GM18868 (cell line): ENCODE measurements at regions not wholly inside any gene's neighbourhood (a gene's known extent, or its start where the extent isn't known, plus 50 kb on each side); places are given as distances from the start of the nearest gene placed in this dataset.
"Not testable (repeated sequence)": the region's sequence is repeated elsewhere in the genome, so short reads cannot be mapped to it uniquely, and the experiment has no call there.

Source experiments
- ATAC-seq: cut with Tn5 transposase; IDR thresholded peaks from one replicate; pipeline ENCODE4 v1.9.1; 2021; ENCODE audit warnings: mild to moderate bottlenecking, moderate library complexity; ENCODE audit not compliant: unreplicated experiment

DNA sequence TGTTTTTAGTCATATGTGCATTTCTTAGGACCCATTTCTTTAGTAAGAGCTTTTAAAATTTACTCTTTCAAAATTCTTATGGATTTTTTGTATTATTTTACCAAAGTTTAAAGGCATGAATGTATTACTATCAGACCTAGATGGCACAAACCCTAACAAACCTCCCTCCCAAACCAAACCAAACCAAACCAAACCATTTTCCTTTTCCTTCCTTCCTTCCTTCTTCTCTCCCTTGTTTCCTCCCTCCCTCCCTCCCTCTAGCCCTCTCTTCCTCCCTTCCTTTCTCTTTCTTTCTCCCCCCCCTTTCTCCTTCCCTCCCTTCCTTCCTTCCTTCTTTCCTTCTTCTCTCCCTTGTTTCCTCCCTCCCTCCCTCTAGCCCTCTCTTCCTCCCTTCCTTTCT is 1001.8 kb upstream of the CITED2 start:
- ATAC-seq, result no peak

DNA sequence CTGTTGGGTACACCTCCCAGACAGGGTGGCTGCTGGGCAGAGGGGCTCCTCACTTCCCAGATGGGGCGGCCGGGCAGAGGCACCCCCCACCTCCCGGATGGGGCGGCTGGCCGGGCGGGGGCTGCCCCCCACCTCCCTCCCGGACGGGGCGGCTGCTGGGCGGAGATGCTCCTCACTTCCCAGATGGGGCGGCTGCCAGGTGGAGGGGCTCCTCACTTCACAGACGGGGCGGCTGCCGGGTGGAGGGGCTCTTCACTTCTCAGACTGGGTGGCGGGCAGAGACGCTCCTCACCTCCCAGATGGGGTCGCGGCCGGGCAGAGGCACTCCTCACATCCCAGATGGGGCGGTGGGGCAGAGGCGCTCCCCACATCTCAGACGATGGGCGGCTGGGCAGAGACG is 999.3 kb upstream of the CITED2 start:
- not testable (repeated sequence) for ATAC-seq

DNA sequence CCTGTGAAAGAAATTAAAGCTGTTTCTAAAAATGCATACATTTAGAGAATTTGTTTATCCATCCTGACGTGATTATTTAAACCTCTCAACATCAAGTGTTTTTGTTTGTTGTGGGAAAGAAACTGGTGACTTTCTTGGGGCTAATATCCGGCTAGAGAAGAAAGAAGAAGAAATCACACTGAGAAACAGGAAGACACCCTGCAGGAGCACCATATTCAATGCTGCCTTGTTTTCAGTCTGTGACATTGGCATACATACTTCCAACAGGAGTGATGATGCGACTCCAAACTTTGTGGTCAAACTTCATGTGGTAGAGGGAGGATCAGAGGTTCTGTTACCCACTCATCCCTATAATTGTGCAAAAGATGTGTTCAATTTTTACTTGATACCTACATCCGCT is 997.6 kb upstream of the CITED2 start:
- no peak for ATAC-seq

DNA sequence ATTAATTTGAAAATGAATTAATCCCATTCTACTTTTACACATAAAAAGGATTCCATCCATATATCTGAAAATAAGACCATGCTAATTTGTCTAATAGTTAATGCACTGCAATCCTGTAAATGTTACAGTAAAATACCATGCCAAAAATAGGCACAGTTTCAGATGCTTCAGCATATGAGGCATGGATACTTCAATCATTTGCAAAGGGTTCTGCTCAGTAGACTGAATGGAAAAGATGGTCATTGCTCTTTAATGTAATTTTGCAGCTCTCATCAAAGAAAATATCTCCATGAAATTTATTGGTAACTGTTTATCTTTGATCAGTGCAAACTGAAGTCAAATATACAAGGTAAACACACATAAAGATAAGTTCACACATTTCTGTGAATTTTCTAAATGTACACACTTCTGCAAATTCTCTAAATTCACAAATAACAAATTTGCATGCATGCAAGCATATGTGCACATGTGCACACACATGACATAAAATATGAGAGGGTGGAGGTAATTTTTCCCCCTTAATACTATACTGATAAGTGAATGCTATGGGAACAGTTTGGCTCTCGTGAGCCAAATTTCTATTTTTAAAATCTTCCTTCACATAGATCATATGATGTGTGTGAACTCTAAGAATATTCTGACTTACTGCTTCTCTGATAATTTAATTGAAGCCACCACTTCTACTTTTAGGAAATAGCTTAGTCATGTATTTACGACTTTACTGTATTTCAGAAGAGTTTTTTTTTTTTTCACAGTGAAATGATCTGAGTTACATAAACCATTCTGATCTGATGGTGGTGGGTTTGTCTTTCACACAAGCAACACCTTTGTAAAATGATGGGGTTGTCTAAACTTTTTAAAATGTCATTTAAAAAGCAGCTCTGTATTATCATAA is 996.8 kb upstream of the CITED2 start:
- ATAC-seq, result no peak

DNA sequence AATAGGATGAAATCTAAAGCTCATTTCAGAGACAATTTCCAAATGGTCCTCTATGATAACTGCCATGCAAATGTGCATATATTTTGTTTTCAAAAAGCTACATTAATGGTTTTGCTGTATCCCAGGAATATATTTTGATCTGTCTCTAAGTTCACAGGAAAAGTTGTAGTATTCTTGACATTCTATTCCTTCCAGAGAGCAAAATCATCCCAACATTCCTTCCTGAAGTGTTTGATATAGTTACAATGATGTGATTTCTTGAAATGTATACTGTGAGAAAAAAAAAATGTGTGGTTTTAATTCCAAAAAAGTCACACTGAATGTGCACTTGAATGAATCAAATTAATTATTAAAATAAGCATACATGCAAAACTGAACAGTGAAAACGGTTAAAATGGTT is 996.0 kb upstream of the CITED2 start:
- no peak for ATAC-seq

DNA sequence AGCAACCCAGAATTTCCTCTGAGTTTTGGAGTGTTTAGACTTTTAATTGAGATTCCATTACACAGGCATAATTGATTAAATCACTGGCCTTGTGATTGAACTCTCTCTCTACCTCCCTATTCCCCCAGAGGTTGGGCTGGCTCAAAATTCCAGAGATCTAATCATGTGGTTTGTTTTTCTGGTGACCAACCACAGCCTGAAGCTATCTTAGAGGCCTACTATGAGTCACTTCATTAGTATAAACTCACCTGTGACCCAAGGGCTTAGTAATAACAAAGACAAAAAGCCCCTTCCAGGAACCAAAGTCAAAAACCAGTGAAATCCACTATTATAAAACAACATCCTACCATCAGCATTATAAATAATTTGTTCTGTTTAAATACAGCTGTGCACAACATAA is 992.5 kb upstream of the CITED2 start:
- no peak for ATAC-seq

DNA sequence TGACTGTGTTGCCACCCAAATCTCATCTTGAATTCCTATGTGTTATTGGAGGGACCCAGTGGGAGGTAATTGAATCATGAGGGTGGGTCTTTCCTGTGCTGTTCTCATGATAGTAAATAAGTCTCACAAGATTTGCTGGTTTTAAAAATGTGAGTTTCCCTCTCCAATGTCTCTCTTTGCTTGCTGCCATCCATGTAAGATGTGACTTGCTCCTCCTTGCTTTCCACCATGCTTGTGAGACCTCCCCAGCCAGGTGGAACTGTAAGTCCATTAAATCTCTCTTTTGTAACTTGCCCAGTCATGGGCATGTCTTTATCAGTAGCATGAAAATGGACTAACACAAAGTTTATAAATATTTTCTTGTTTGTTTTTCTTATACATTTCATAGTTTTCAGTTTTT is 990.5 kb upstream of the CITED2 start:
- no peak for ATAC-seq

DNA sequence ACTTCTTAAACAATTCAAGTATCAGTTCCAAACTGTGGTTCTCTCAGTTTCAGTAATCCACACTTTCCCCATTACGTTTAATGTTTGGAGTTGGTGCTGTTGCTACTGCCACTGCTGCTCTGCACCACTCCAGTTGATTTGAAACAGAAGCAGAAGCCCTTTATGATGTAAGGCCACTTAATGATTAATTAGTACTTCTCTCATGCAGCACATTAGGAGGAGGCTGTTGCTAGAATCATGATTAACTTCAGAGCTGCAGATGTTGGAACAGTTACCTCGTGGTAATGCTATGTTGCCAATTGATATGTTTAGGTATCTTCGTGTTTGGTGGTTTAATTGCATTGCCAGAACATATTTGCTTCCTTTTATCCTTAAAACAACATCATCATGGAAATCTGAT is 986.2 kb upstream of the CITED2 start:
- no peak for ATAC-seq

DNA sequence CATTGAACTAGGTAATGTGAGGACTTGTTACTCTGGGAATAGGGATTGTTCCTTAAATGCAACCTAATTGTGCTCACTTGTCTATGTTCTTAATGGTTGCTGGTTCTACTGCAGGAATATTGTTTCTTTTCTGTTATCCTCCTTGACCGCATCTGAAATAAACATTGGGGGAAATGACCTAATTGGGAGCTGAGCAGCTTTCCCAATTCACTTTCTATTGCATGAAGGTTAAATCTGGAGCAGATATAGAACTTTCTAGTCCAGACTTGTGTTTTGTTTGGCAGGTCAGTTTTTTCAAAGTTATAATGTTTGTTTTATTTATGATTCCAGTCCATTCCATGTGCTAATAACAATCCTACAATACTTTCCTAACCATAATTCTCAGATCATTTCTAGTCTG is 981.0 kb upstream of the CITED2 start:
- ATAC-seq, result no peak

DNA sequence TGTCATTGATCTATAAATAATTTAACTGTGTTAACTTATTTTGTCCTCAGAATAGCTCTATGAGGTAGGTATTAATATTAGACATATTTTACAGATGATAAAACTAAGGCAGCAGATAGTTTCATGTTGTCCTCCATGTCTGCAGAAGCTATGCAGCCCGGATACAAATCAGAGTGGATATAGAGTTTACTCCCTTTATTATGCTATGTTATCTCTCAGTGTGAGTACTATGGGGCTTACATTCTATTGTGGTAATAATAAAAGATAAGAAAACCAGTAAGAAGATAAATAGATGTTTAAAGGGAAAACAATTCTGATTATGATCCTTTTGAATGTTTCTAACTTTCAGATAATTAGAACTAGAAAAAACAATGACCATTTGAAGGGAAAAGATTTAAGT is 979.8 kb upstream of the CITED2 start:
- no peak for ATAC-seq

DNA sequence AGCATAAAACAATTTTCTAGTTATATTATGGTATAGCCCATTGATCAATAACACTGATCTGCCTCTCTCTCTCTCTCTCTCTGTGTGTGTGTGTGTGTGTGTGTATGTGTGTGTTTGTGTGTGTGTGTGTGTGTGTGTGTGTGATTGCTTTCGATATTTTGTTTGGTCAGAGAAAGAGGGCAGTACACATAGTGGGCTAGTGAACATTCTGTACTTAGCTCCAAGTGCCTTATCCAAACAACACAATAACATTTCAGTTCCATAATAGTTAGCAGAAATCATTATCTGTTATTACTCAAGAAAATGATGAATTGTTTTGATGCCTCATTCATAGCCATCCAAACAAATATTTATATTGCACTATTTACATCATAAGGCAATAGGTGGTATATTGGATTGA is 979.1 kb upstream of the CITED2 start:
- ATAC-seq, result no peak

DNA sequence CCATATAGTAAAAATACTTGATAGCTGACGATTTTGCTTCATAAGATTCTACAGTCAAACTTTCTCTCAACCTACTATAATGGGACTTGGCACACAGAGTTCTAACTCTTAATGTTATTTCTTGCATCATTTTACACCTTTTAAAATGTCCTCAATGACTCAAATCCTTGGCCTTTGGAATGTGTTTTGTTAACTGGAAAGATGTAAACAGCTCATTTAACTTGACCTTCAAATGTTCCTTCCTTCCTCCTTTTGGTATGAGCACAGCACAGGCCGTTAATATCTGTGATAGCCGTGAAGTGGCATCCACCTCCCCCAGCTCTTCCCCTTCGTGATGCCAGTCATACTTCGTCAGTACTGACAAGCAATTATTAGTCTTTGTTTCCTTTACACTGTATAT is 972.0 kb upstream of the CITED2 start:
- ATAC-seq, result no peak

DNA sequence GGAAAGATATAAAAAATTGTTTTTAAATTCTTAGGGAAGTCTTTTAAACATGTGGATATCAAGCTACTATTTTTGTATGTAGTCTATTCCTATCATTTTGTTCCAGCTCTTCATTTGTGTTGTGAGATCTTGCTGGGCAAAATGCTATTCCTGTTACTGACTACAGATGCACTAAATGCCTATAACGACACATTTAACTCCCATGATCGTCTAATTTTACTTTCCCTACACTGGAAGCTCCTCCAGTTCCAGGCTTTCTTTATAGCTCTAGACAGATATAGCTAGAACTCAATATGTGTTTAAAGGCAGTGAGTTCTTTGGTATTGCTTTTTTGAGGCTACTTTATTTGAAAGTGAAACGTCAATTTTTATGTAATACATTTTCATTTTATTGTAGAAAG is 971.5 kb upstream of the CITED2 start:
- ATAC-seq, result no peak

DNA sequence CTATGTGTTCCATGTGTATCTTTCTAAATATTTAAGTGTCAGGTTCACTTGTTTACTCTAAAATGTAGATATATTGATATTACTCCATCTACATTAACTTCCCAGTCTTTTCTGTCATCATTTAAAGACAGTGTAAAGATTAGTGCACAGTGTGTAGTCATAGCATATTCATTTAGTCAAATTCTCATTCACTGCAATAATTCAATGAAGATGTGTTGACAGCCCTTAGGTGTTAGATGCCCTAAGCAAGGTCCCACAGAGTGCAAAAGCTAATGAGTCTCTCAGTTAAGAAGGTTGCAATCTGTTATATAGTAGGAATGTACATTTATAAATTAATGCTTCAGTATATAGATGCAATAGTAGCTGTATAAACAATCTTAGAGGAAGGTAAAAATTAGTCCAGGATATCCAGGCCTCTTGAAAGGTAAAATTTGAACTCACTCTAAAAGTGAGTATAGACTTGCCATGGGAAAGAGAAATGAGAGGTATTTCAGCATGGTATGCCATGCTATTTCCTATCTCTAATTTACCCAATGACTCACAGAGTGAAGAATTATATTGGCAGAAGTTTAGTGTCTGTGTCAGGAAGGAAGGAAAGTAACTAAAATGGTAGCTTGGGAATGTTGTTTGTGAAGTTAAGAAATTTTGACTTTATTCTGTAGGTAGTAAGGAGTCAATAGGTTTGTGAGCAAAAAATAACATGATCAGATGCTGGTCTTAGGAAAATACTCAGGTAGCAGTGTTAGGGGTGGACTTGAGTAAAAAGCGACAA is 969.9 kb upstream of the CITED2 start:
- ATAC-seq, result no peak

DNA sequence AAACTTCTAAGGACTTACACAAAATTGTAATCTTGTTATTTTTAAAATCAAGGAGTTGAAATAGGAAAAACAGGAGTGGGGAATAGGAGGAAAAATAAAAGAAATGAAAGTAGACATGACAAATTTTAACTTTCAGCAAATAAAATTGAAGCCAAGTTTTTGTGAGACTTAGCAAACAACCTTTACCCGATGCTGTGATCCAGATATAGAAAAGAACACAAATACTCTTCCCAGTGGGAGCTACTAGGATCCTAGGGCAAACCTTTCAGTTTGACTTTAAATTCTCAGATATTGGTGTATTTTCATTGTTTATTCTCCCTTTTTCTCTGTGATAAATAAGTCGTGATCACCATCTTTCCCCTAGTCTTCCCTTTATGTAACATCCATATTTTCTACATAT is 968.7 kb upstream of the CITED2 start:
- no peak for ATAC-seq

DNA sequence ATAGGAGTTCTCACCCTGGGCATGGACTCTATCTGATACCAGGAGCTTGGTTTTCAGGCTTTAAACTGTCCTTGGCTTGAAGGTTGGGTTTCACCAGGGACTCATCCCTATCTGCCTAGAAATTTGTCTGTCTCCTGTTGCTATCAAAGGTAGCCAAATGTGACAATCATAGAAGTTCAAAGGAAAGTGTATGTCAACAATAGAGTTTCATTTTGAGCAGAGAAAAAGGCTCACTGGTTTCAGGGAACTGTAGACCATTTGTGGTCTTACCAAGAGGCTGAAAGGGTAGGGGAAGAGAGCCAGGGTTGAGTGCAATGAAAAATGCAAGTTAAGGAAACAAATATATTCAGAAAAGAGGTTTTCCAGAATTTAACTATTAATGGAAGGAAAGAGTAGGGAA is 966.8 kb upstream of the CITED2 start:
- peak; percentile 52 for ATAC-seq

DNA sequence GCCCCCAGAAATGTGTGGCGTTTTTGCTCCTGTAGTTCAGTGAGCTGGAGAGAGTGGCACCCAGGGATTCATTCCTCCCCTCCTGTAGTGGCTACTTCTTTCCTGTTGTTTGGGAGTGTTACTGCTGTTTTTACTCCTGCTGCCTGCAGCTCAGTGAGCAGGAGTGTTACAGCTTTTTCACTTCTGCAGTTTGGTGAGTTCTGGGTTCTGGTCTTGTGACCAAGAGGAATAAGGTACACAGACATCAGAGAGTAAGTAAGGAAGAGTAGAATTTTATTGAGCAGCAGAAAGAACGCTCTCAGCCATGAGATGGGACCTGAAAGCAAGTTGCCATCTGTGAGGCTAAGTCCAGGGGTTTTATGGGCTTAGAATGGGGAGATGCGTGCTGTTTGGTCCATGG is 966.3 kb upstream of the CITED2 start:
- ATAC-seq, result peak; percentile 41

DNA sequence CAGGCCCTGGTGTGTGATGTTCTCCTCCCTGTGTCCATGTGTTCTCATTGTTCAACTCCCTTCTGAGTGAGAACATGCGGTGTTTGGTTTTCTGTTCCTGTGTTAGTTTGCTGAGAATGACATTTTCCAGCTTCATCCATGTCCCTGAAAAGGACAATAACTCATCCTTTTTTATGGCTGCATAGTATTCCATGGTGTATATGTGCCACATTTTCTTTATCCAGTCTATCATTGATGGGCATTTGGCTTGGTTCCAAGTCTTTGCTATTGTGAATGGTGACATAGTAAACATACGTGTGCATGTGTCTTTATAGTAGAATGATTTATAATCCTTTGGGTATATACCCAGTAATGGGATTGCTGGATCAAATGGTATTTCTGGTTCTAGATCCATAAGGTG is 964.6 kb upstream of the CITED2 start:
- ATAC-seq, result not testable (repeated sequence)

DNA sequence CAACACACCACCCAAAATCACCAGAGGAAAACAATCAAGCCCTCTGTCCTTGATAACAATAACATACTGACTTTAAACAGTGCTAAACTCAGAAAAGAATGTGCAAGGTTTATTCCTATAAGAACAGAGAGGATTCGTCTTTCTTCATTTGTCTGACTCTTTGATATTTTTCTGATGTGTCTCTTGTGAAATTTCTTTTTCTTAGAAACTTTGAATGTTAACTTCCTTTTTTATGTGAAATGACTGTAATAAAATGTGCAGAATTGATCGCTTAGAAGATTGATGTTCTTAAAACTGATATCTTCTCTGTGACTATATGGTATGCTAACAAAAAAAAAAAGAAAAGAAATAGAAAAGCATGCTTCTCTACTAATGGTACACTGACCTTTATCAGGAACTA is 947.4 kb upstream of the CITED2 start:
- no peak for ATAC-seq

DNA sequence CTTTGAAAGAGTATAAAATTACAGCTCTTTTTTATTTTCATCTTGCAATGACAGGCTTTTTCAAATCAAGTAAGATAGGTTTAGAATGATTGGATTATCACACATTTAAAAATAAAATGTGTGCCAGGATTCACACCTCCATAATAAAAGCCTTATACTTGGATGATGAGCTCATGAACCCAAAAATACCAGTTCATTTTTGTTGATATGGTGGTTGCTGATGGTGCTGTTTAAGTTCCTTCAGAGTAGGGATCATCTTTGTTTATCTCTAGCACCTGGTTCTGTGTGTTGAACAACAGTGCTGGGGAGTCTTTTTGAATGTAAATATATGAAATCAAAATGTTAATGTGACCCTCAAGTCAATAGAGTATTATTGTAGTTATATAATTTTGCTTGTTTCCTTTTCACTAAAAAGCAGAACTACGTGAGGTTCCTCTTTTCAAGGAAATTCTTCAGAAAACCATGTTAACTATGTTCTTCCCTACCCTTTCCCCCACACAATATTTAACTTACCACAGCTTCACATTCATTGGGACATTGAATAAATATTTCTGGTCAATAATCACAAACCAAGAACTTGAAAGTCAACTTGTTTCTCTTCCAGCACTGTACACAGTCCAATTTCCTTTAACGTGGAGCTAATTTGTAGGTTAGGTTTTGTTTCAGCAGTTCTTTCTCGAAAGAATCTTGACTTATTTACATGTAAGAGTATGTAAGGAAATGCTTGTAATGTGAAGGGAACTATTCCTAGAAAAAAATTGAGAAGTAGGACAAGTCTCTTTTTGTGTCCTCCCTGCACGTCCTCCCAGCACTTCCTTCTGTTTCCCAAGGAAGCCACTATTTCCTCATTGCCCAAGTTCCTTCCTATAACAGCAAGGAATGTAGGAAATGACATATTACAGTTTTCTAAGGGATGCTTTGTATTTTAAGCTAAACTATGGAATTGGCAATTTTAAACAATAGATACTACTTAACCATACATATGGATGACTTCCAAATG is 945.9 kb upstream of the CITED2 start:
- peak; percentile 44 for ATAC-seq

DNA sequence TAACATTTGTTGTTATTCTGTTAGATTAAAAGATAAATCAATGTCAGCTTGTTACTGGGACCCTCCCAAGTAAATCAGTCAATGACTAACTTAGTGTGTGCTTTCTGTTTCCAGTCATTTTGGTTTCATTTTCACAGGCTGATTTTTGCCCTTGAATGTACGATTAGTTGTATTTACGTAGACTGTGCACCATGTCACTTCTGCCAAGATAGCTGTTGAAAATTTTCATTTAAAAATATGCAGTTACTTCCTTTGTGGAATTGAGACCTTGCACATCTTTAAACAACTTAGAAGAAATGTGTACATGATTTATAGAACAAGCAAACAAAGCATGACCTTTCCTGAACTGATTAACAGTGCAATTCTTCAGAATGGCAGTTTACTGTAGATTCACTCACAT is 944.8 kb upstream of the CITED2 start:
- peak; percentile 85 for ATAC-seq
